Activated CD4-positive, alpha-beta T cell treated with anti-CD3 and anti-CD28 coated beads, Interleukin-2, amount 10 ng/mL, durations not matched to agents 24 days and 14 days (primary cell): ENCODE measurements at regions not wholly inside any gene's neighbourhood (a gene's known extent, or its start where the extent isn't known, plus 50 kb on each side); places are given as distances from the start of the nearest gene placed in this dataset.

ENCODE experiments used
- DNase-seq: peaks from one replicate; pipeline ENCODE4 v3.0.0; 2022
- H3K27ac Mint-ChIP-seq: one replicate; pipeline ENCODE4 v1.8.0; 2022; ENCODE audit warnings: mild to moderate bottlenecking, mixed read lengths
- H3K27me3 Mint-ChIP-seq: one replicate; pipeline ENCODE4 v1.8.0; 2022; ENCODE audit warnings: mixed read lengths
- H3K36me3 Mint-ChIP-seq: one replicate; pipeline ENCODE4 v1.8.0; 2022; ENCODE audit warnings: low read depth, mild to moderate bottlenecking, mixed read lengths
- H3K4me1 Mint-ChIP-seq: one replicate; pipeline ENCODE4 v1.8.0; 2021; ENCODE audit warnings: mixed read lengths
- H3K4me3 Mint-ChIP-seq: one replicate; pipeline ENCODE4 v1.8.0; 2022; ENCODE audit warnings: mild to moderate bottlenecking, moderate library complexity, mixed read lengths
- H3K9me3 Mint-ChIP-seq: one replicate; pipeline ENCODE4 v1.8.0; 2021; ENCODE audit warnings: mixed read lengths
- intact Hi-C: fragments of 100-400 bp; cut with micrococcal nuclease; formaldehyde crosslinking; loops from one replicate; pipeline ENCODE4 v1.15.1; 2023

- H3K27me3 Mint-ChIP-seq = no peaks in the 10 kb centered on the region
- no peak overlapping the region for H3K4me3 Mint-ChIP-seq
- no peaks in the 10 kb centered on the region for H3K36me3 Mint-ChIP-seq
- no peaks in the 10 kb centered on the region for H3K9me3 Mint-ChIP-seq
- no peak for DNase-seq
- intact Hi-C loops = no loop called here
- no peaks in the 10 kb centered on the region for H3K4me1 Mint-ChIP-seq
- no peak overlapping the region for H3K27ac Mint-ChIP-seq
These were observed 369.0 kb upstream of the CWC22 start for GRCh38 chr2:180376066-180376465.

GRCh38 chr2:180374502-180375281 is 367.6 kb upstream of the CWC22 start:
- intact Hi-C loops = no loop called here
- Mint-ChIP-seq H3K4me3 (no peak overlapping the region), H3K9me3 (no peaks in the 10 kb centered on the region), H3K27ac (no peak overlapping the region), H3K27me3 (no peaks in the 10 kb centered on the region), H3K36me3 (no peaks in the 10 kb centered on the region), H3K4me1 (no peaks in the 10 kb centered on the region)
- DNase-seq = no peak

GRCh38 chr2:180370511-180371205 is 363.6 kb upstream of the CWC22 start:
- intact Hi-C loops = no loop called here
- H3K4me1 Mint-ChIP-seq = no peaks in the 10 kb centered on the region
- H3K27me3 Mint-ChIP-seq = no peaks in the 10 kb centered on the region
- no peak for DNase-seq
- H3K36me3 Mint-ChIP-seq = no peaks in the 10 kb centered on the region
- H3K27ac Mint-ChIP-seq = no peak overlapping the region
- no peak overlapping the region for H3K4me3 Mint-ChIP-seq
- H3K9me3 Mint-ChIP-seq = no peaks in the 10 kb centered on the region

- H3K27ac Mint-ChIP-seq = no peak overlapping the region
- no peaks in the 10 kb centered on the region for H3K9me3 Mint-ChIP-seq
- H3K36me3 Mint-ChIP-seq = no peaks in the 10 kb centered on the region
- no peak overlapping the region for H3K4me3 Mint-ChIP-seq
- DNase-seq = no peak
- no peaks in the 10 kb centered on the region for H3K27me3 Mint-ChIP-seq
- no peaks in the 10 kb centered on the region for H3K4me1 Mint-ChIP-seq
- intact Hi-C loops = no loop called here
These were observed 361.8 kb upstream of the CWC22 start for GRCh38 chr2:180368881-180369280.

- no peak overlapping the region for H3K4me3 Mint-ChIP-seq
- intact Hi-C loops = no loop called here
- H3K27me3 Mint-ChIP-seq = no peaks in the 10 kb centered on the region
These were observed 360.7 kb upstream of the CWC22 start for GRCh38 chr2:180367815-180368214.

GRCh38 chr2:180366481-180366880 is 359.4 kb upstream of the CWC22 start:
- no peaks in the 10 kb centered on the region for H3K9me3 Mint-ChIP-seq
- DNase-seq = no peak
- no peaks in the 10 kb centered on the region for H3K4me1 Mint-ChIP-seq
- intact Hi-C loops = no loop called here
- no peak overlapping the region for H3K27ac Mint-ChIP-seq
- no peaks in the 10 kb centered on the region for H3K36me3 Mint-ChIP-seq
- no peak overlapping the region for H3K4me3 Mint-ChIP-seq
- no peaks in the 10 kb centered on the region for H3K27me3 Mint-ChIP-seq

More at GRCh38 chr2:180367815-180368214, 360.7 kb upstream of the CWC22 start:
- Mint-ChIP-seq H3K9me3 (no peaks in the 10 kb centered on the region), H3K4me1 (no peaks in the 10 kb centered on the region), H3K27ac (no peak overlapping the region), H3K36me3 (no peaks in the 10 kb centered on the region)
- DNase-seq = no peak

GRCh38 chr2:180364719-180365118 is 357.6 kb upstream of the CWC22 start:
- Mint-ChIP-seq H3K27ac (no peak overlapping the region), H3K4me1 (no peaks in the 10 kb centered on the region), H3K4me3 (no peak overlapping the region), H3K27me3 (no peaks in the 10 kb centered on the region), H3K36me3 (no peaks in the 10 kb centered on the region), H3K9me3 (no peaks in the 10 kb centered on the region)
- no peak for DNase-seq
- intact Hi-C loops = no loop called here

- no peaks in the 10 kb centered on the region for H3K9me3 Mint-ChIP-seq
- intact Hi-C loops = no loop called here
- H3K27me3 Mint-ChIP-seq = no peaks in the 10 kb centered on the region
- no peaks in the 10 kb centered on the region for H3K4me1 Mint-ChIP-seq
- no peak overlapping the region for H3K4me3 Mint-ChIP-seq
- no peaks in the 10 kb centered on the region for H3K36me3 Mint-ChIP-seq
- no peak for DNase-seq
- H3K27ac Mint-ChIP-seq = no peak overlapping the region
These were observed 353.2 kb upstream of the CWC22 start for GRCh38 chr2:180360283-180360618.

GRCh38 chr2:180359522-180360282 is 352.6 kb upstream of the CWC22 start:
- Mint-ChIP-seq H3K9me3 (no peaks in the 10 kb centered on the region), H3K4me3 (no peak overlapping the region), H3K36me3 (no peaks in the 10 kb centered on the region), H3K27me3 (no peaks in the 10 kb centered on the region), H3K27ac (no peak overlapping the region), H3K4me1 (no peaks in the 10 kb centered on the region)
- intact Hi-C loops = no loop called here
- DNase-seq = no peak

- H3K36me3 Mint-ChIP-seq = no peaks in the 10 kb centered on the region
- H3K4me3 Mint-ChIP-seq = no peak overlapping the region
- H3K27me3 Mint-ChIP-seq = no peaks in the 10 kb centered on the region
- intact Hi-C loops = no loop called here
- DNase-seq = no peak
- H3K4me1 Mint-ChIP-seq = no peaks in the 10 kb centered on the region
- no peaks in the 10 kb centered on the region for H3K9me3 Mint-ChIP-seq
- H3K27ac Mint-ChIP-seq = no peak overlapping the region
These were observed 351.4 kb upstream of the CWC22 start for GRCh38 chr2:180358458-180358857.

GRCh38 chr2:180356676-180357075 is 349.6 kb upstream of the CWC22 start:
- Mint-ChIP-seq H3K4me3 (no peak overlapping the region), H3K36me3 (no peaks in the 10 kb centered on the region), H3K4me1 (no peaks in the 10 kb centered on the region), H3K27me3 (no peaks in the 10 kb centered on the region), H3K27ac (no peak overlapping the region), H3K9me3 (no peaks in the 10 kb centered on the region)
- intact Hi-C loops = no loop called here
- no peak for DNase-seq

- no peak for DNase-seq
- Mint-ChIP-seq H3K4me1 (no peaks in the 10 kb centered on the region), H3K9me3 (no peaks in the 10 kb centered on the region), H3K4me3 (no peak overlapping the region), H3K27ac (no peak overlapping the region), H3K27me3 (no peaks in the 10 kb centered on the region), H3K36me3 (no peaks in the 10 kb centered on the region)
- intact Hi-C loops = no loop called here
These were observed 345.5 kb upstream of the CWC22 start for GRCh38 chr2:180352620-180353019.

- no peaks in the 10 kb centered on the region for H3K4me1 Mint-ChIP-seq
These were observed 342.7 kb upstream of the CWC22 start for GRCh38 chr2:180349809-180350208.

More at GRCh38 chr2:180349809-180350208, 342.7 kb upstream of the CWC22 start:
- no peak overlapping the region for H3K4me3 Mint-ChIP-seq
- H3K9me3 Mint-ChIP-seq = no peaks in the 10 kb centered on the region
- DNase-seq = no peak
- no peaks in the 10 kb centered on the region for H3K36me3 Mint-ChIP-seq
- no peaks in the 10 kb centered on the region for H3K27me3 Mint-ChIP-seq
- intact Hi-C loops = no loop called here
- no peak overlapping the region for H3K27ac Mint-ChIP-seq
